HepG2 (cell line): ENCODE measurements at regions not wholly inside any gene's neighbourhood (a gene's known extent, or its start where the extent isn't known, plus 50 kb on each side); places are given as distances from the start of the nearest gene placed in this dataset.
"Not testable (repeated sequence)": the region's sequence is repeated elsewhere in the genome, so short reads cannot be mapped to it uniquely, and the experiment has no call there.

Experiments used
- ATAC-seq: fragments of 200-7000 bp; cut with Tn5 transposase; 3 replicates; pipeline ENCODE4 v1.9.1; 2020; ENCODE audit warnings: mild to moderate bottlenecking, moderate library complexity
- BruUV-seq: library from RNA; stranded (reverse); fragments of 400-500 nt; replicated peaks from 2 replicates; lab custom pipeline; 2021; lab: Mats Ljungman, UMichigan
- CTCF ChIA-PET: fragments of 300-600 bp; formaldehyde crosslinking; extraction: SDS; loops from one replicate; lab custom pipeline; 2021; ENCODE audit warnings: low total read pairs, inconsistent platforms, low intra/inter-chr PET ratio; lab: Yijun Ruan, JAX
- POLR2A ChIA-PET: fragments of 350-600 bp; sonication (Branson Sonifier 250); formaldehyde crosslinking; loops from one replicate; lab custom pipeline; 2020; ENCODE audit warnings: antibody characterized with exemption, inconsistent platforms; lab: Yijun Ruan, JAX
- DNase-seq: peaks from one replicate; pipeline ENCODE4 v3.0.0-alpha.2; 2015; ENCODE audit warnings: low spot score
- FAIRE-seq: peaks from 3 replicates; lab custom pipeline; 2011; peaks lifted over from hg19 to GRCh38; lab: Jason Lieb, UNC
- H2AFZ ChIP-seq: one replicate; pipeline ENCODE4 v1.6.1; 2011; ENCODE audit warnings: low read length, inconsistent platforms
- H3K27ac ChIP-seq: fragments of 300-600 bp; 3 replicates; pipeline ENCODE4 v1.8.0; 2011; ENCODE audit warnings: mixed run types, mild to moderate bottlenecking, mixed read lengths, low read length, inconsistent platforms; ENCODE audit not compliant: insufficient read depth; ENCODE audit errors: extremely low read length
- H3K27me3 ChIP-seq, 2 experiments: fragments of 200-600 bp in 1 of 2; 2 replicates in 1 of 2; 3 replicates in 1 of 2; pipeline versions ENCODE4 v1.6.0 to v1.8.0; 2011; ENCODE audit warnings: low read length in 2 of 2, mild to moderate bottlenecking in 2 of 2, moderate library complexity in 2 of 2, inconsistent platforms in 1 of 2; ENCODE audit not compliant: insufficient read depth in 2 of 2, control insufficient read depth in 1 of 2
- H3K36me3 ChIP-seq, 2 experiments: fragments of 200-600 bp in 1 of 2; replicated peaks in 1 of 2; 2 replicates in 1 of 2; 3 replicates in 1 of 2; pipeline versions ENCODE4 v1.5.1 to v1.8.0; 2011; ENCODE audit warnings: low read length in 2 of 2, inconsistent platforms in 1 of 2; ENCODE audit not compliant: insufficient read depth in 2 of 2, control insufficient read depth in 1 of 2
- H3K4me1 ChIP-seq: 2 replicates; pipeline ENCODE4 v1.5.1; 2012; ENCODE audit warnings: low read length, inconsistent platforms; ENCODE audit not compliant: insufficient read depth
- H3K4me2 ChIP-seq: 2 replicates; pipeline ENCODE4 v1.6.0; 2011; ENCODE audit warnings: low read depth, low read length, inconsistent platforms
- H3K4me3 ChIP-seq, 3 experiments: fragments of 200-600 bp in 1 of 3; sonication (generic), shearing (Covaris generic) in 1 of 3; replicated peaks in 1 of 3; 2 replicates each; pipeline ENCODE4 v1.5.1; 2011 to 2016; ENCODE audit warnings: low read length in 3 of 3, inconsistent platforms in 2 of 3, low read depth in 2 of 3, mild to moderate bottlenecking in 2 of 3, control low read depth in 1 of 3, mixed read lengths in 1 of 3; ENCODE audit not compliant: insufficient read depth in 1 of 3
- H3K79me2 ChIP-seq: one replicate; pipeline ENCODE4 v1.6.1; 2011; ENCODE audit warnings: low read length, inconsistent platforms; ENCODE audit not compliant: insufficient read depth
- H3K9ac ChIP-seq: 2 replicates; pipeline ENCODE4 v1.6.0; 2011; ENCODE audit warnings: mild to moderate bottlenecking, low read depth, low read length, inconsistent platforms; ENCODE audit not compliant: insufficient read depth
- H3K9me3 ChIP-seq: 2 replicates; pipeline ENCODE4 v1.5.1; 2012; ENCODE audit warnings: mild to moderate bottlenecking, low read length
- H4K20me1 ChIP-seq: 2 replicates; pipeline ENCODE4 v1.6.0; 2011; ENCODE audit warnings: inconsistent platforms, mild to moderate bottlenecking, low read length, moderate library complexity; ENCODE audit not compliant: insufficient read depth
- CENPX ChIP-seq: sonication (generic); formaldehyde crosslinking; IDR thresholded peaks from 2 replicates; pipeline ENCODE4 v1.9.0; 2021; ENCODE audit warnings: mild to moderate bottlenecking, missing genetic modification reagents, moderate library complexity
- NRL ChIP-seq: sonication (generic); formaldehyde crosslinking; IDR thresholded peaks from 2 replicates; pipeline ENCODE4 v1.5.0; 2020; ENCODE audit warnings: missing genetic modification reagents, mild to moderate bottlenecking, moderate library complexity, borderline replicate concordance
- PAWR ChIP-seq: sonication (generic); formaldehyde crosslinking; IDR thresholded peaks from 2 replicates; pipeline ENCODE4 v1.4.0; 2020; ENCODE audit warnings: missing genetic modification reagents, mild to moderate bottlenecking, borderline replicate concordance
- RFXANK ChIP-seq: IDR thresholded peaks from 2 replicates; pipeline ENCODE4 v1.6.1; 2016
- STAG1 ChIP-seq: sonication (generic); formaldehyde crosslinking; IDR thresholded peaks from 2 replicates; pipeline ENCODE4 v1.4.0; 2020; ENCODE audit warnings: missing genetic modification reagents
- ZBTB7B ChIP-seq: sonication (generic); formaldehyde crosslinking; IDR thresholded peaks from 2 replicates; pipeline ENCODE4 v1.4.0; 2020; ENCODE audit warnings: missing genetic modification reagents
- ZNF564 ChIP-seq: sonication (generic); formaldehyde crosslinking; IDR thresholded peaks from 2 replicates; pipeline ENCODE4 v1.8.1; 2023; ENCODE audit warnings: mild to moderate bottlenecking, missing genetic modification reagents
- ZNF792 ChIP-seq: IDR thresholded peaks from 2 replicates; pipeline ENCODE4 v1.6.1; 2016
- WGBS: methylation state at CpG from one replicate; pipeline ENCODE4 v1.1.6; 2017; ENCODE audit warnings: low lambda C conversion rate; 5-methylcytosine and 5-hydroxymethylcytosine counted together
- in situ Hi-C: cut with HindIII; loops from 2 replicates; pipeline ENCODE4 v1.10.0; 2017; ENCODE audit warnings: low pct_unique_long_range_greater_than_20kb; ENCODE audit not compliant: extremely low pct_ligation_motif_present
- intact Hi-C: fragments of 100-400 bp; cut with micrococcal nuclease; formaldehyde crosslinking; loops from one replicate; pipeline ENCODE4 v1.10.0; 2022; ENCODE audit not compliant: unreplicated experiment
- TF ChIP-seq, protein P1 (sequence below): sonication (generic); formaldehyde crosslinking; IDR thresholded peaks from 2 replicates; pipeline ENCODE4 v1.4.0; 2020; ENCODE audit warnings: missing genetic modification reagents, borderline replicate concordance
- TF ChIP-seq, protein P2 (sequence below): sonication (generic); formaldehyde crosslinking; IDR thresholded peaks from 2 replicates; pipeline ENCODE4 v1.8.0; 2022; ENCODE audit warnings: mild to moderate bottlenecking, missing genetic modification reagents, moderate library complexity
- TF ChIP-seq, protein P3 (sequence below): IDR thresholded peaks from 2 replicates; pipeline ENCODE4 v1.6.1; 2018; ENCODE audit warnings: missing genetic modification reagents
- TF ChIP-seq, protein P4 (sequence below): fragments of 450-650 bp; IDR thresholded peaks from 2 replicates; pipeline ENCODE4 v1.6.1; 2016

DNA sequence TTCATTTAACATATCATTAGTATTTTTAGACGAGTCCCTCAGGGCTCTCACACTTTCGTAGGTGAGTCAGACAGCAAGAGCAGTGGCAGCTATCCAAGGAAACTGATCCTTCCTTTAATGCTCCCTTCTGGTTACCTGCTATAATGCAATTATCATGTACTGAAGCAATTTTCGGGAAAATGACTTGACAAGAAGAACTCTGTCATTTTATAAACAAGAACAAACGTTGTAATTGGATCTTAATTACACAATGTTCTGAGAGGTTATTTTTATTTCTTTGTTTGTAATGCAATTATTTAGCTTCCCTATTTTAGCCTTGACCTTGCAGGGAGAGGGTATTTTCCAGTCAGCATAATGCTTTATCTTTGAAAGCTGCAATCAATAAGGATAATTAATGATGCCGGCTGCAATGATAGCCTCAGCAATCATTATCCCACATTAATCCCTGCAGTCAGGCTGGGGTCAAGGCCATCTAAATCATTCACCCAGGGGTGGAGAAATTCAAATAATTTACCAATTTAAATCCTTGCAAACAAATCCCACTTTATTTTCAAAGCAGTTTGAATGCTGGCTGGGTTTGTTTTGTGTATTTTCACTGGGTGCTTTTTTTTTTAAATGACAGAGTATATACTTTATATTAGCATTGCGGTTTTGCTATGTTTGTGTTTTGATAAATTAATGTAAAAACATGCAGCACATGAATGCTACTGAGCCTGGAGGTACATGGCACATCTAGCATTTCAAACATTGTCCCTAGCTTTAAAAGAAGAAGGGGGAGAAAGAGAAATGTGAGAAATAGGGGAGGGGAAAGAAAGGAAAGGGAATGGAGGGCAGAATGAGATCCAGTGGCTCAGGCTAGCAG lies 249.9 kb downstream of the SHOX2 start:
- DNase-seq (no peak), ATAC-seq (no peak), FAIRE-seq (no peak)
- Histone ChIP-seq H4K20me1 (no peaks in the 10 kb centered on the region), H3K4me3 (no peak overlapping the region), H3K9me3 (no peaks in the 10 kb centered on the region), H2AFZ (no peak overlapping the region), H3K9ac (no peak overlapping the region), H3K4me2 (no peak overlapping the region), H3K27me3 (no peaks in the 10 kb centered on the region), H3K4me1 (no peaks in the 10 kb centered on the region), H3K27ac (no peak overlapping the region), H3K79me2 (no peaks in the 10 kb centered on the region), H3K36me3 (no peaks in the 10 kb centered on the region)
- intact Hi-C loops (no loop called here), in situ Hi-C loops (no loop called here)
- TF ChIP-seq CENPX (CRISPR knock-in tag) (no peak), NRL (CRISPR knock-in tag) (no peak), RFXANK (CRISPR knock-in tag) (no peak), PAWR (no peak), ZNF792 (CRISPR knock-in tag) (no peak), STAG1 (no peak), ZNF564 (CRISPR knock-in tag) (no peak), ZBTB7B (no peak)
- TF ChIP-seq, protein P1, sequence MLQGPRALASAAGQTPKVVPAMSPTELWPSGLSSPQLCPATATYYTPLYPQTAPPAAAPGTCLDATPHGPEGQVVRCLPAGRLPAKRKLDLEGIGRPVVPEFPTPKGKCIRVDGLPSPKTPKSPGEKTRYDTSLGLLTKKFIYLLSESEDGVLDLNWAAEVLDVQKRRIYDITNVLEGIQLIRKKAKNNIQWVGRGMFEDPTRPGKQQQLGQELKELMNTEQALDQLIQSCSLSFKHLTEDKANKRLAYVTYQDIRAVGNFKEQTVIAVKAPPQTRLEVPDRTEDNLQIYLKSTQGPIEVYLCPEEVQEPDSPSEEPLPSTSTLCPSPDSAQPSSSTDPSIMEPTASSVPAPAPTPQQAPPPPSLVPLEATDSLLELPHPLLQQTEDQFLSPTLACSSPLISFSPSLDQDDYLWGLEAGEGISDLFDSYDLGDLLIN (CRISPR knock-in tag) = no peak
- TF ChIP-seq, protein P2, sequence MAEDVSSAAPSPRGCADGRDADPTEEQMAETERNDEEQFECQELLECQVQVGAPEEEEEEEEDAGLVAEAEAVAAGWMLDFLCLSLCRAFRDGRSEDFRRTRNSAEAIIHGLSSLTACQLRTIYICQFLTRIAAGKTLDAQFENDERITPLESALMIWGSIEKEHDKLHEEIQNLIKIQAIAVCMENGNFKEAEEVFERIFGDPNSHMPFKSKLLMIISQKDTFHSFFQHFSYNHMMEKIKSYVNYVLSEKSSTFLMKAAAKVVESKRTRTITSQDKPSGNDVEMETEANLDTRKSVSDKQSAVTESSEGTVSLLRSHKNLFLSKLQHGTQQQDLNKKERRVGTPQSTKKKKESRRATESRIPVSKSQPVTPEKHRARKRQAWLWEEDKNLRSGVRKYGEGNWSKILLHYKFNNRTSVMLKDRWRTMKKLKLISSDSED (CRISPR knock-in tag) = no peak
- TF ChIP-seq, protein P3, sequence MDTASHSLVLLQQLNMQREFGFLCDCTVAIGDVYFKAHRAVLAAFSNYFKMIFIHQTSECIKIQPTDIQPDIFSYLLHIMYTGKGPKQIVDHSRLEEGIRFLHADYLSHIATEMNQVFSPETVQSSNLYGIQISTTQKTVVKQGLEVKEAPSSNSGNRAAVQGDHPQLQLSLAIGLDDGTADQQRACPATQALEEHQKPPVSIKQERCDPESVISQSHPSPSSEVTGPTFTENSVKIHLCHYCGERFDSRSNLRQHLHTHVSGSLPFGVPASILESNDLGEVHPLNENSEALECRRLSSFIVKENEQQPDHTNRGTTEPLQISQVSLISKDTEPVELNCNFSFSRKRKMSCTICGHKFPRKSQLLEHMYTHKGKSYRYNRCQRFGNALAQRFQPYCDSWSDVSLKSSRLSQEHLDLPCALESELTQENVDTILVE = no peak
- TF ChIP-seq, protein P4, sequence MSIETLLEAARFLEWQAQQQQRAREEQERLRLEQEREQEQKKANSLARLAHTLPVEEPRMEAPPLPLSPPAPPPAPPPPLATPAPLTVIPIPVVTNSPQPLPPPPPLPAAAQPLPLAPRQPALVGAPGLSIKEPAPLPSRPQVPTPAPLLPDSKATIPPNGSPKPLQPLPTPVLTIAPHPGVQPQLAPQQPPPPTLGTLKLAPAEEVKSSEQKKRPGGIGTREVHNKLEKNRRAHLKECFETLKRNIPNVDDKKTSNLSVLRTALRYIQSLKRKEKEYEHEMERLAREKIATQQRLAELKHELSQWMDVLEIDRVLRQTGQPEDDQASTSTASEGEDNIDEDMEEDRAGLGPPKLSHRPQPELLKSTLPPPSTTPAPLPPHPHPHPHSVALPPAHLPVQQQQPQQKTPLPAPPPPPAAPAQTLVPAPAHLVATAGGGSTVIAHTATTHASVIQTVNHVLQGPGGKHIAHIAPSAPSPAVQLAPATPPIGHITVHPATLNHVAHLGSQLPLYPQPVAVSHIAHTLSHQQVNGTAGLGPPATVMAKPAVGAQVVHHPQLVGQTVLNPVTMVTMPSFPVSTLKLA = no peak
- no TSS peak for BruUV-seq
- ChIA-PET CTCF (no interaction called here), POLR2A (no interaction called here)
- WGBS = 0% methylated on average over 6 of the region's 6 CpGs

DNA sequence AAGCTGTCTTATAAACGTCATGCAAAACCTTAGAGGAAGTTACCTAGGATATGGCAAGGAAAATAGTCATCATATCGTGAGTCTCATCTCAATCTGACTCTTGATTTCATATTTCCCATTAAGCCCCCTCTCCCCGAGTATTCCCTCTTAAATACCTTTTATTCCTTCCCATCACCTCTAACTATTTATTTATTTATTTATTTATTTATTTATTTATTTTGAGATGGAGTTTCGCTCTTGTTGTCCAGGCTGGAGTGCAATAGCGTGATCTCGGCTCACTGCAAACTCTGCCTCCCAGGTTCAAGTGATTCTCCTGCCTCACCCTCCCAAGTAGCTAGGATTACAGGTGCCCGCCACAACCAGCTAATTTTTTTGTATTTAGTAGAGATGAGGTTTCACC lies 260.4 kb downstream of the SHOX2 start:
- POLR2A ChIA-PET = not testable (repeated sequence)

More for the DNA sequence above, 260.4 kb downstream of the SHOX2 start:
- H3K4me3 ChIP-seq, H3K27me3 ChIP-seq, H3K79me2 ChIP-seq, H3K27ac ChIP-seq, BruUV-seq, H4K20me1 ChIP-seq, H3K4me1 ChIP-seq, H3K4me2 ChIP-seq, FAIRE-seq, H3K9me3 ChIP-seq, intact Hi-C loops, in situ Hi-C loops, H3K36me3 ChIP-seq, H3K9ac ChIP-seq, H2AFZ ChIP-seq, CTCF ChIA-PET, DNase-seq, ATAC-seq: not testable (repeated sequence)
- 23% methylated on average over 7 of the region's 7 CpGs for WGBS
